LNCaP clone FGC (cell line): ENCODE measurements at regions not wholly inside any gene's neighbourhood (a gene's known extent, or its start where the extent isn't known, plus 50 kb on each side); places are given as distances from the start of the nearest gene placed in this dataset.

ENCODE experiments used
- DNase-seq: peaks from one replicate; pipeline ENCODE4 v3.0.0-alpha.2; 2011; ENCODE audit warnings: low read depth
- H3K4me3 ChIP-seq: 2 replicates; pipeline ENCODE4 v1.5.1; 2011; ENCODE audit warnings: mild to moderate bottlenecking, low read depth, low read length, control low read depth
- CTCF ChIP-seq: IDR thresholded peaks from 2 replicates; pipeline ENCODE4 v1.5.1; 2012; ENCODE audit warnings: mild to moderate bottlenecking; ENCODE audit not compliant: control insufficient read depth, insufficient read depth; ENCODE audit errors: extremely low read depth

GRCh38 chr5:163024936-163025335 lies 412.5 kb upstream of the CCNG1 start:
- no peak for TF ChIP-seq CTCF
- H3K4me3 ChIP-seq: no peak overlapping the region
- no peak for DNase-seq

- no peak overlapping the region for H3K4me3 ChIP-seq
- no peak for DNase-seq
- TF ChIP-seq CTCF: no peak
Observed at GRCh38 chr5:163033656-163034055, 403.7 kb upstream of the CCNG1 start.

GRCh38 chr5:163041254-163041653 lies 396.1 kb upstream of the CCNG1 start:
- TF ChIP-seq CTCF: no peak
- no peak for DNase-seq
- H3K4me3 ChIP-seq: no peak overlapping the region

DNA sequence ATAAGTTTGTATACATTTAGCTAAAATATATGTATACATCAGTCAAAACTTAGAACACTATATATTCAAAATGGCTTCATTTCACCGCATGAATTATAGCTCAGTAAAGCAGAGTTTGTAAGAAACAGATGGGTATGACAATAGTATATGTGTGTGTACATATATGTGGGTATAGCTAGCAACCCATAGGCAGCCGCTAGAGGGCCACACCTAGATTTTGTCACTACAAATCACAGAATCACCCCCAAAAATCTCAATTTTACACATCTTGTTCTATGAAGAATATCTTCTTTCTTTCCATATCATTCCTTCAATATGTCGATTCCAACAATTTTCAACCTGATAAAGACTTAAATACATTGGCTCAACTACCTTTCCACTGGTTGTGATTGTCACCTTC lies 357.8 kb upstream of the CCNG1 start:
- peak; percentile 47 for TF ChIP-seq CTCF
- H3K4me3 ChIP-seq: no peak overlapping the region
- no peak for DNase-seq

GRCh38 chr5:163089230-163089629 lies 348.2 kb upstream of the CCNG1 start:
- H3K4me3 ChIP-seq: no peak overlapping the region
- DNase-seq: no peak
- TF ChIP-seq CTCF: no peak

- TF ChIP-seq CTCF: no peak
- no peak for DNase-seq
- no peak overlapping the region for H3K4me3 ChIP-seq
Observed at GRCh38 chr5:163089926-163090325, 347.5 kb upstream of the CCNG1 start.

GRCh38 chr5:163094492-163095180 lies 342.8 kb upstream of the CCNG1 start:
- no peak overlapping the region for H3K4me3 ChIP-seq
- DNase-seq: no peak
- TF ChIP-seq CTCF: no peak
